ENCODE measurements at regions not wholly inside any gene's neighbourhood (a gene's known extent, or its start where the extent isn't known, plus 50 kb on each side); places are given as distances from the start of the nearest gene placed in this dataset.

GRCh38 chr14:101358320-101359125 is 202.8 kb upstream of the DIO3 start:
- H3K27me3 ChIP-seq (ENCODE audit: low read depth) = no peaks in the 10 kb centered on the region
- DNase-seq (no peak), ATAC-seq (no peak)
- TF ChIP-seq CTCF (IDR thresholded peaks at IDR 0.05) = no peak
- no peak overlapping the region for H3K4me3 ChIP-seq
- H3K9me3 ChIP-seq = peaks cover 5% of the 10 kb centered on the region
- peaks cover 5% of the 10 kb centered on the region for H3K4me1 ChIP-seq
- peak overlapping the region; percentile 71 for H3K27ac ChIP-seq
- no peaks in the 10 kb centered on the region for H3K36me3 ChIP-seq
- intact Hi-C loops (cut with DNase I) = no loop called here

GRCh38 chr14:101359221-101360053 is 201.9 kb upstream of the DIO3 start:
- no peak for TF ChIP-seq CTCF (IDR thresholded peaks at IDR 0.05)
- no peaks in the 10 kb centered on the region for H3K36me3 ChIP-seq
- ATAC-seq (peak; percentile 9 to 55), DNase-seq (no peak)
- intact Hi-C loops (cut with DNase I) = no loop called here
- peak overlapping the region; percentile 71 for H3K27ac ChIP-seq
- peaks cover 5% of the 10 kb centered on the region for H3K4me1 ChIP-seq
- H3K9me3 ChIP-seq = peaks cover 2% of the 10 kb centered on the region
- no peak overlapping the region for H3K4me3 ChIP-seq
- H3K27me3 ChIP-seq (ENCODE audit: low read depth) = no peaks in the 10 kb centered on the region

- Histone ChIP-seq H3K9me3 (no peaks in the 10 kb centered on the region), H3K4me3 (no peak overlapping the region), H3K36me3 (no peaks in the 10 kb centered on the region), H3K27me3 (ENCODE audit: low read depth) (no peaks in the 10 kb centered on the region), H3K4me1 (peaks cover 5% of the 10 kb centered on the region), H3K27ac (peak overlapping the region; percentile 71)
- no peak for TF ChIP-seq CTCF (IDR thresholded peaks at IDR 0.05)
- DNase-seq = no peak
- peak; percentile 32 to 48 for ATAC-seq
- intact Hi-C loops (cut with DNase I) = no loop called here
Observed at GRCh38 chr14:101360054-101360911, 201.0 kb upstream of the DIO3 start.

- H3K27ac ChIP-seq = peak overlapping the region; percentile 71
- intact Hi-C loops (cut with DNase I) = no loop called here
Observed at GRCh38 chr14:101361044-101361443, 200.3 kb upstream of the DIO3 start.

More at GRCh38 chr14:101361044-101361443, 200.3 kb upstream of the DIO3 start:
- H3K4me1 ChIP-seq = peaks cover 5% of the 10 kb centered on the region
- no peaks in the 10 kb centered on the region for H3K9me3 ChIP-seq
- no peak for ATAC-seq
- no peak for DNase-seq
- no peaks in the 10 kb centered on the region for H3K27me3 ChIP-seq (ENCODE audit: low read depth)
- no peaks in the 10 kb centered on the region for H3K36me3 ChIP-seq
- H3K4me3 ChIP-seq = no peak overlapping the region
- no peak for TF ChIP-seq CTCF (IDR thresholded peaks at IDR 0.05)

All from lower lobe of right lung (tissue), 2 donors.